ENCODE measurements at regions not wholly inside any gene's neighbourhood (a gene's known extent, or its start where the extent isn't known, plus 50 kb on each side); places are given as distances from the start of the nearest gene placed in this dataset.

DNA sequence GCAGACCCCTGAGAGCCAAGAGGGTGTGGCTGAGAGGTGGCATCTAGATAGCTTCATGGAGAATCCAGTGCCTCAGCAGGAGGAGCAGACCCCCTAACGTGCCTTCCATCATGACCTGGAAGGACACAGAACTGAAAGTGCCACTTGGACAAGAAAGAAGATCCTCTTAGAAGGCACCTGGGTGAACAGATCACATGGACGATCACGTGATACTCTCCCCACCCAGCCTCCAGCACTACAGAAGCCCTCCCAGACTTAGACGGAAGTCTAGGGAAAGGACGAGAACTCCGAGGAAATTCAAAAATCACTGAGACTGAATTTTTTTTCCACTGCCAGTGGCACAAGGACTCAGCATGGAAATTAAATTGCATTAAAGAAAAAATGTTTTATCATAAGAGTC is 113.4 kb downstream of the MRM1 start:
- no peak for DNase-seq
- ATAC-seq (ENCODE audit: low read depth): no peak
- peaks cover 0 to 8% (median 0%) of the 10 kb centered on the region in 4 experiments for H3K27me3 ChIP-seq (replicated peaks in 1 of 4; ENCODE audit: control extremely low read depth in 1 of 4, control insufficient read depth in 3 of 4, insufficient read depth in 4 of 4, low read length in 3 of 4)
- Mint-ChIP-seq H3K4me1 (peaks cover 12% of the 10 kb centered on the region), H3K27ac (no peak overlapping the region), H3K9me3 (ENCODE audit: insufficient read depth) (no peaks in the 10 kb centered on the region), H3K27me3 (peaks cover 17% of the 10 kb centered on the region), H3K4me3 (no peak overlapping the region)
- 98% methylated on average over 6 of the region's 6 CpGs for WGBS (ENCODE audit: insufficient coverage)
- TF ChIP-seq EZH2 (IDR thresholded peaks at IDR 0.05; ENCODE audit: borderline replicate concordance, insufficient read depth, low read depth, low read length, poor library complexity, severe bottlenecking): no peak
- TF ChIP-seq, protein P1, sequence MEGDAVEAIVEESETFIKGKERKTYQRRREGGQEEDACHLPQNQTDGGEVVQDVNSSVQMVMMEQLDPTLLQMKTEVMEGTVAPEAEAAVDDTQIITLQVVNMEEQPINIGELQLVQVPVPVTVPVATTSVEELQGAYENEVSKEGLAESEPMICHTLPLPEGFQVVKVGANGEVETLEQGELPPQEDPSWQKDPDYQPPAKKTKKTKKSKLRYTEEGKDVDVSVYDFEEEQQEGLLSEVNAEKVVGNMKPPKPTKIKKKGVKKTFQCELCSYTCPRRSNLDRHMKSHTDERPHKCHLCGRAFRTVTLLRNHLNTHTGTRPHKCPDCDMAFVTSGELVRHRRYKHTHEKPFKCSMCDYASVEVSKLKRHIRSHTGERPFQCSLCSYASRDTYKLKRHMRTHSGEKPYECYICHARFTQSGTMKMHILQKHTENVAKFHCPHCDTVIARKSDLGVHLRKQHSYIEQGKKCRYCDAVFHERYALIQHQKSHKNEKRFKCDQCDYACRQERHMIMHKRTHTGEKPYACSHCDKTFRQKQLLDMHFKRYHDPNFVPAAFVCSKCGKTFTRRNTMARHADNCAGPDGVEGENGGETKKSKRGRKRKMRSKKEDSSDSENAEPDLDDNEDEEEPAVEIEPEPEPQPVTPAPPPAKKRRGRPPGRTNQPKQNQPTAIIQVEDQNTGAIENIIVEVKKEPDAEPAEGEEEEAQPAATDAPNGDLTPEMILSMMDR (IDR thresholded peaks at IDR 0.05): no peak
- no peaks in the 10 kb centered on the region for H4K20me1 ChIP-seq (ENCODE audit: control insufficient read depth, insufficient read depth, low read length, poor library complexity, severe bottlenecking)
- intact Hi-C loops (cut with micrococcal nuclease): no loop called here
- peaks cover 7 to 13% of the 10 kb centered on the region in 2 donors for H3K4me1 ChIP-seq (ENCODE audit: control insufficient read depth in 2 of 2, insufficient read depth in 2 of 2, low read length in 2 of 2)
- H3K36me3 ChIP-seq (replicated peaks in 1 of 2; ENCODE audit: control extremely low read depth in 1 of 2, control insufficient read depth in 1 of 2, extremely low read depth in 1 of 2, insufficient read depth in 2 of 2, low read length in 1 of 2): no peaks in the 10 kb centered on the region
- no peak overlapping the region for H3K4me2 ChIP-seq (replicated peaks; ENCODE audit: low read depth, low read length, poor library complexity, severe bottlenecking)
- H3K9ac ChIP-seq (ENCODE audit: low read length): no peak overlapping the region
- peaks cover 0 to 5% (median 0%) of the 10 kb centered on the region in 3 donors for H3K9me3 ChIP-seq (ENCODE audit: control extremely low read depth in 1 of 3, control insufficient read depth in 2 of 3, insufficient read depth in 1 of 3, low read length in 2 of 3)
- H3K4me3 ChIP-seq (ENCODE audit: control extremely low read depth in 1 of 5, extremely low read depth in 1 of 5, insufficient read depth in 1 of 5, low read depth in 2 of 5, low read length in 4 of 5): no peak overlapping the region
- CTCF ChIA-PET: no interaction called here
- POLR2A ChIA-PET: no interaction called here
- no peak overlapping the region for H2AFZ ChIP-seq (ENCODE audit: insufficient read depth, low read depth, low read length, poor library complexity, severe bottlenecking)
- H3K79me2 ChIP-seq (ENCODE audit: control insufficient read depth, insufficient read depth, low read length): no peaks in the 10 kb centered on the region
- H3K27ac ChIP-seq (ENCODE audit: low read length in 2 of 2): no peak overlapping the region

DNA sequence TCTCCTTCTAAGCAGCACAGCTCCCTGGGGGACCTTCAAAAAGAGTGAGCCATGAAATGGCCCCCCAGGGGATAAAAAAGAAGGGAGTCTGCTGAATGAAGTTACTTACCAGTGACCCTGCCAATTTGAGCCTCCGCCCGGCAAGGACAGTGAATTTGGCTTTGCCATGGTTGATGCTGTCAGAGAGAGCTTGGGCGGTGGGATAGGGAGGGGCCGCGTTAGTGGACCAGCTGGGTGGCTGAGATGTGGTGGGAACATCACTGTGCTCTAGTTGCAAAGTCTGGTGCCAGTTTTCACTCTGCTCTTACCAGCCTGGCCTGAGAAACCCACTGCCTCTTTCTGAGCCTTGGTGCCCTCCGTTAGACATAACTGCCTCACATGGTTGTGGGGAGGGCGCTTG is 114.6 kb downstream of the MRM1 start:
- intact Hi-C loops (cut with micrococcal nuclease): no loop called here
- CTCF ChIA-PET: no interaction called here

More for the DNA sequence above, 114.6 kb downstream of the MRM1 start:
- H3K4me1 ChIP-seq (ENCODE audit: control insufficient read depth in 2 of 2, insufficient read depth in 2 of 2, low read length in 2 of 2): peaks cover 7 to 13% of the 10 kb centered on the region in 2 donors
- no peak overlapping the region for H3K27ac ChIP-seq (ENCODE audit: low read length in 2 of 2)
- peaks cover 0 to 8% (median 0%) of the 10 kb centered on the region in 4 experiments for H3K27me3 ChIP-seq (replicated peaks in 1 of 4; ENCODE audit: control extremely low read depth in 1 of 4, control insufficient read depth in 3 of 4, insufficient read depth in 4 of 4, low read length in 3 of 4)
- Mint-ChIP-seq H3K27ac (no peak overlapping the region), H3K27me3 (peaks cover 13% of the 10 kb centered on the region), H3K9me3 (ENCODE audit: insufficient read depth) (no peaks in the 10 kb centered on the region), H3K4me1 (peaks cover 20% of the 10 kb centered on the region), H3K4me3 (no peak overlapping the region)
- no peaks in the 10 kb centered on the region for H3K79me2 ChIP-seq (ENCODE audit: control insufficient read depth, insufficient read depth, low read length)
- no peaks in the 10 kb centered on the region for H4K20me1 ChIP-seq (ENCODE audit: control insufficient read depth, insufficient read depth, low read length, poor library complexity, severe bottlenecking)
- no peak overlapping the region for H3K4me3 ChIP-seq (ENCODE audit: control extremely low read depth in 1 of 5, extremely low read depth in 1 of 5, insufficient read depth in 1 of 5, low read depth in 2 of 5, low read length in 4 of 5)
- no peak overlapping the region for H2AFZ ChIP-seq (ENCODE audit: insufficient read depth, low read depth, low read length, poor library complexity, severe bottlenecking)
- peaks cover 0 to 5% (median 0%) of the 10 kb centered on the region in 3 donors for H3K9me3 ChIP-seq (ENCODE audit: control extremely low read depth in 1 of 3, control insufficient read depth in 2 of 3, insufficient read depth in 1 of 3, low read length in 2 of 3)
- no peak overlapping the region for H3K4me2 ChIP-seq (replicated peaks; ENCODE audit: low read depth, low read length, poor library complexity, severe bottlenecking)
- no peak for ATAC-seq (ENCODE audit: low read depth)
- TF ChIP-seq, protein P1 (IDR thresholded peaks at IDR 0.05): no peak
- no peak for TF ChIP-seq EZH2 (IDR thresholded peaks at IDR 0.05; ENCODE audit: borderline replicate concordance, insufficient read depth, low read depth, low read length, poor library complexity, severe bottlenecking)
- POLR2A ChIA-PET: no interaction called here
- 92% methylated on average over 7 of the region's 7 CpGs for WGBS (ENCODE audit: insufficient coverage)
- H3K9ac ChIP-seq (ENCODE audit: low read length): no peak overlapping the region
- no peak for DNase-seq
- no peaks in the 10 kb centered on the region for H3K36me3 ChIP-seq (replicated peaks in 1 of 2; ENCODE audit: control extremely low read depth in 1 of 2, control insufficient read depth in 1 of 2, extremely low read depth in 1 of 2, insufficient read depth in 2 of 2, low read length in 1 of 2)

Measured in B cell (primary cell).